ENCODE measurements at regions not wholly inside any gene's neighbourhood (a gene's known extent, or its start where the extent isn't known, plus 50 kb on each side); places are given as distances from the start of the nearest gene placed in this dataset.
"Not testable (repeated sequence)": the region's sequence is repeated elsewhere in the genome, so short reads cannot be mapped to it uniquely, and the experiment has no call there.

- no peak for DNase-seq
Measured at GRCh38 chrX:85808217-85808616, 239.1 kb downstream of the CHM start.

DNA sequence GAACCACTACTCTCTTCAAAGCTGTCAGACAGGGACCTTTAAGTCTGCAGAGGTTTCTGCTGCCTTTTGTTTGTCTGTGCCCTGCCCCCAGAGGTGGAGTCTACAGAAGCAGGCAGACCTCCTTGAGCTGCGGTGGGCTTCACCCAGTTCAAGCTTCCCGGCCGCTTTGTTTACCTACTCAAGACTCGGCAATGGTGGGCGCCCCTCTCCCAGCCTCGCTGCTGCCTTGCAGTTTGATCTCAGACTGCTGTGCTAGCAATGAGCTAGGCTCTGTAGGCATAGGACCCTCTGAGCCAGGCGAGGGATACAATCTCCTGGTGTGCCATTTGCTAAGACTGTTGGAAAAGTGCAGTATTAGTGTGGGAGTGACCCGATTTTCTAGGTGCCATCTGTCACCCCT lies 275.0 kb downstream of the CHM start:
- DNase-seq: not testable (repeated sequence)

- DNase-seq: no peak
Measured at GRCh38 chrX:85765651-85766050, 281.7 kb downstream of the CHM start.

DNA sequence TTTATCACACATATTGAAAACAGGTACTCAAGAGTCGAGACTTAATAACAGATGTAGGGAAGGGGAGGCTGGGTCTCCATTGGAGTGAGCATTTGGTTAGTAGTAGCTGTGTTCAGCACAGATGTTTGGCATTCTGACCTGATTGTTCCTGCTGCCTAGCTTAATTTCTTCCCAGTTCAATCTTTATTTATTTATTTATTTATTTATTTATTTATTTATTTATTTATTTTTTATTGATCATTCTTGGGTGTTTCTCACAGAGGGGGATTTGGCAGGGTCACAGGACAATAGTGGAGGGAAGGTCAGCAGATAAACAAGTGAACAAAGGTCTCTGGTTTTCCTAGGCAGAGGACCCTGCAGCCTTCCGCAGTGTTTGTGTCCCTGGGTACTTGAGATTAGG lies 324.3 kb downstream of the CHM start:
- DNase-seq: not testable (repeated sequence)

GRCh38 chrX:85703233-85703632 lies 323.8 kb upstream of the POF1B start:
- DNase-seq: not testable (repeated sequence)

DNA sequence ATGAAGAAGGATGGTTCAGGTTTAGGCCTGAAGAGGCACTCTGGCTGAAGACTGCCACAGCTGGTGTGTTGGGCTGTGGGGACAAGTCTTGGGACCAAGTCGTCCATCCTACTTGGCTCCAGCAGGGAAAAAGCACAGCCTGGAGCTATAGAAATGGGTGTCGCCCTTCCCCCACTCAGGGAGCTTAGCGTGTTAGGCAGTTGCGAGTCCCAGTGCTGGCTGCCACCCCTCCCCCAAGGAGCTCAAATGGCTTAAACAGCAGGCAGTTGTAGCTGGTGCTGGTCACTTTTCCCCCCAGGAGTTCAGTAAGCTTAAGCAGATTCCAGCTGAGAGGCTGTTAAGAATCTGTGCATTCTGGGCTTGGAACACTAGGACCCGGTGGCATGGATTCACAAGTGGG lies 319.5 kb upstream of the POF1B start:
- DNase-seq: no peak

- DNase-seq: no peak
Measured at GRCh38 chrX:85685843-85686242, 306.4 kb upstream of the POF1B start.

GRCh38 chrX:85666471-85666870 lies 287.0 kb upstream of the POF1B start:
- DNase-seq: no peak

GRCh38 chrX:85663970-85664369 lies 284.5 kb upstream of the POF1B start:
- not testable (repeated sequence) for DNase-seq

GRCh38 chrX:85630901-85631300 lies 251.4 kb upstream of the POF1B start:
- DNase-seq: no peak

- DNase-seq: no peak
Measured at GRCh38 chrX:85627363-85627762, 247.9 kb upstream of the POF1B start.

GRCh38 chrX:85622635-85623034 lies 243.2 kb upstream of the POF1B start:
- DNase-seq: no peak

- DNase-seq: no peak
Measured at GRCh38 chrX:85620466-85620865, 241.0 kb upstream of the POF1B start.

GRCh38 chrX:85619962-85620361 lies 240.5 kb upstream of the POF1B start:
- DNase-seq: no peak

GRCh38 chrX:85611926-85612325 lies 232.5 kb upstream of the POF1B start:
- peak in 1 of 2 experiments; percentile 12 for DNase-seq

- DNase-seq: no peak
Measured at GRCh38 chrX:85592980-85593379, 213.5 kb upstream of the POF1B start.

GRCh38 chrX:85591536-85591935 lies 212.1 kb upstream of the POF1B start:
- no peak for DNase-seq

DNA sequence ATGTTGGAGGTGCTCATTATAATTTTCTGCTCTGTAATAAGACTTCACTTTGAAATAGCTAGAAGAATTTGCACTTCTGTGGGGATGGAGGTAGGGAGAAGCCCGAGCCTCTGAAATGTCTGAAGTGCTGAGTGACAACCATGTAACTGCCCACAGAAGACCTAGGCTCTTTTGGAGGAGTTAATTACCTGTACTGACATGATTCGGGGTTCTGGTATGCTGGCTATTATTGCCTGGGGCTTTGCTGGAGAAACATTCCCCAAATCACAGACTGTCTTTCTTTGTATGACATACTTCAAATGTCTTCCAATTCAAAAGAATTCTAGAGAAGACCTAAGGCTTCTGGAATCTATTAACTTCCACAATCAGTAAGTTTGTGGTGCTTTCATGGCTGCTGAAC lies 211.2 kb upstream of the POF1B start:
- DNase-seq: no peak

DNA sequence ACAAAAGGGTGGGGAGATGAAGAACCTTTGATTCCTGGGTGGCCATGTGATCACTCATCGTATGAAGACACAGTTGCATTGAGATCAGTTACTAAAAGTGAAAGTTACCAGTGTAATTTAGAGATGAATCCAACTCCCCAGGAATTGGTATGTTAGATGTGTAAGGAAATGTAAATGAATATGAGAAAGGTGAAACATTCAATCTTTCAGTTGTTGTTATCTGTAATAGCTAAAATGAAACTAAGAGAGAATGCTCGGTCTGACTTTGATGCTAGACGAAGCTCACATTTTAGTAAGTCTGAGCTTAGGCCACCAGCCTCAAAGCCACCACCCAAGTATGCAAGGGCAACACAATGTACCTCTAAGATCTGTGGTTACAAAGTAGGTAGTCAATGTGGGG lies 194.3 kb upstream of the POF1B start:
- DNase-seq: no peak

DNA sequence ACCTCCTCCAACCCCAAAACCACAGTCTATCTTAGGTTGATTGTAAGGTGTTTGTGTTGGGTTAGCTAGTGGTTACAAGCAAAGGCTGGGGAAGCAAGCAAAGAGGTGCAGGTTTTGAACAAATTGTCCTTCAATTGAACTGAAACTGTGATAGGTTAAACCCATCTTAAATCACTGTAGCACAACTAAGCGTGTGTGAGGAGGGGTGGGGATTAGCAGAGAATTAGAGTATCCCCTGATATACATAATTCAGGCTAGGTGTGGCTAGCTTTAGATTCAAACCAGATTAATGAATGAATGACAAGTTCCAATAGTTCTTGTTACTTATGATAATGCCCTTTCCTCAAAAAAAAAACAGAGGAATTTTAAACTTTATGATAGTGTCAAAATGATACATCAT lies 191.0 kb upstream of the POF1B start:
- no peak for DNase-seq

DNA sequence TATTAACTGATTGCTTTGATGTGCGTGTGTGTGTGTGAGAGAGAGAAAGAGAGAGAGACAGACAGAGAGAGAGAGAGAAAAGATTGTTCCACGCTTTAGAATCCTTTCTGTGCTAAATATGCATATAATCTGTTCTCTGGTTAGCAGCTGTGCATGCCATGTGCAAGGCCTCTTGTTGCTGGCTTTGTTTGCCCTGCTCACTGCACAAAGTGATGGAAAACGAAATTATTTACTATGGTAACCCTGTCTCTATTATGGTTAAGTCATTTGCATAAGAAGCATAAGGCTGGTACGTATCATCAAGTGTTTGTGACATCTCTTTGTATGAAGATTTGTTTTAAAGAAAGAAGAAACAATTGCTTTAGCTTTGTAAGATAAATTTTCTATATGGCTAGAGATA lies 190.2 kb upstream of the POF1B start:
- no peak for DNase-seq

DNA sequence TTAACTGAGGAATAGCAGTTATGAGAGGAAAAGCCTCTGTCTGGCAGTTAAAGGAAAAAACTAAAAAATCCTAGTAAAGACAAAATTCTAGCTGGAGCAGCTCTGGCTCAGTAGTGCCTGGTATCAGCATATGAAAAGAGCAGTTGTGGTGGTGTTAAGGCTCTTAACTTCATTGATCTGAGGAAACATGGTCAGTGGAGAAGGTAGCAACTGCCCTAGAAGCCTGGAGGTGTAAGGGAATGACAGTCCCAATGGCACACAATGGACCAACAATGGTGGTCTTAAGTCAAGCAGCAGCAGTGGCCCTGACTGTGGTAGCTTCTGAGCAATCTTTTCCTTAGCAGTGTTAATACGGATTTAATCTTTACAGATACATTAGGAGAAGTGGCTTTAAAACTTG lies 189.6 kb upstream of the POF1B start:
- DNase-seq: no peak

GRCh38 chrX:85561231-85561630 lies 181.8 kb upstream of the POF1B start:
- no peak for DNase-seq

- no peak for DNase-seq
Measured at GRCh38 chrX:85544609-85545008, 165.1 kb upstream of the POF1B start.

DNA sequence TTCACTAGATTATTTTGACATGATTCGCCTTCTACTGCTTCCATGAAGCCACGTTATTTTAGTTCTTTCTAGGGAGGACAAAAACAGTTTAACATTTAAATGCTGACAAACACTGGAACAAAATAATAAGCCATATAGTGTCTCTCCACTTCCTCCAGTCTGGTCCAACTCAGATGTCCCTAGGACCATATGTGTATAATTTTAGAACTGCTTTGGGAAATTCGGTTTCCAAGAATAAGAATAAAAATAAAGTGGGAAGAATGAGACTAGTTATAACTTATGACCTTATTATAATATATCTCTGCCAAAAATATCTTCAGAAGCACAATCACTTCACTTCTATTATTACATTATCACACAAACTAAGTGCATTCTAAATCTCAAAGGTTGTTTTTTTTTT lies 164.4 kb upstream of the POF1B start:
- DNase-seq: no peak

- peak in 1 of 2 experiments; percentile 3 for DNase-seq
Measured at GRCh38 chrX:85529141-85529540, 149.7 kb upstream of the POF1B start.

Data from NCI-H1930 (cell line).